ENCODE measurements at regions not wholly inside any gene's neighbourhood (a gene's known extent, or its start where the extent isn't known, plus 50 kb on each side); places are given as distances from the start of the nearest gene placed in this dataset.

- peaks cover 0 to 1% (median 0%) of the 10 kb centered on the region in 3 donors for H3K36me3 Mint-ChIP-seq
- Histone ChIP-seq H3K27ac (ENCODE audit: low read depth, low read length) (no peak overlapping the region), H3K4me1 (ENCODE audit: insufficient read depth, low read length) (no peaks in the 10 kb centered on the region), H3K27me3 (ENCODE audit: insufficient read depth, low read length, poor library complexity, severe bottlenecking) (no peaks in the 10 kb centered on the region), H3K4me3 (ENCODE audit: low read length) (no peak overlapping the region), H3K9me3 (ENCODE audit: low read length) (no peaks in the 10 kb centered on the region), H3K36me3 (ENCODE audit: insufficient read depth, low read length) (no peaks in the 10 kb centered on the region)
- H3K27me3 Mint-ChIP-seq = no peaks in the 10 kb centered on the region
- no peaks in the 10 kb centered on the region for H3K9me3 Mint-ChIP-seq
- CTCF ChIA-PET = no interaction called here
- DNase-seq = no peak
- no peak overlapping the region for H3K4me3 Mint-ChIP-seq
- H3K27ac Mint-ChIP-seq = no peak overlapping the region
- POLR2A ChIA-PET = no interaction called here
- H3K4me1 Mint-ChIP-seq = no peaks in the 10 kb centered on the region
Measured at GRCh38 chr12:46486588-46486987, 114.0 kb upstream of the SLC38A2 start.

- H3K4me1 ChIP-seq (ENCODE audit: insufficient read depth, low read length) = no peaks in the 10 kb centered on the region
- peaks cover 0 to under 1% (median 0%) of the 10 kb centered on the region in 3 donors for H3K36me3 Mint-ChIP-seq
- H3K4me3 ChIP-seq (ENCODE audit: low read length) = no peak overlapping the region
- ChIA-PET POLR2A (no interaction called here), CTCF (no interaction called here)
- no peak overlapping the region for H3K27ac ChIP-seq (ENCODE audit: low read depth, low read length)
- no peaks in the 10 kb centered on the region for H3K27me3 ChIP-seq (ENCODE audit: insufficient read depth, low read length, poor library complexity, severe bottlenecking)
- H3K9me3 ChIP-seq (ENCODE audit: low read length) = no peaks in the 10 kb centered on the region
- no peaks in the 10 kb centered on the region for H3K9me3 Mint-ChIP-seq
- no peaks in the 10 kb centered on the region for H3K4me1 Mint-ChIP-seq
- DNase-seq = no peak
- no peaks in the 10 kb centered on the region for H3K36me3 ChIP-seq (ENCODE audit: insufficient read depth, low read length)
- no peaks in the 10 kb centered on the region for H3K27me3 Mint-ChIP-seq
- no peak overlapping the region for H3K4me3 Mint-ChIP-seq
- no peak overlapping the region for H3K27ac Mint-ChIP-seq
Measured at GRCh38 chr12:46485853-46486252, 113.3 kb upstream of the SLC38A2 start.

GRCh38 chr12:46484396-46485061 lies 112.0 kb upstream of the SLC38A2 start:
- H3K9me3 Mint-ChIP-seq = no peaks in the 10 kb centered on the region
- DNase-seq = no peak
- Histone ChIP-seq H3K4me3 (ENCODE audit: low read length) (no peak overlapping the region), H3K9me3 (ENCODE audit: low read length) (no peaks in the 10 kb centered on the region), H3K27me3 (ENCODE audit: insufficient read depth, low read length, poor library complexity, severe bottlenecking) (no peaks in the 10 kb centered on the region), H3K36me3 (ENCODE audit: insufficient read depth, low read length) (no peaks in the 10 kb centered on the region), H3K4me1 (ENCODE audit: insufficient read depth, low read length) (no peaks in the 10 kb centered on the region), H3K27ac (ENCODE audit: low read depth, low read length) (no peak overlapping the region)
- no peak overlapping the region for H3K27ac Mint-ChIP-seq
- CTCF ChIA-PET = no interaction called here
- H3K36me3 Mint-ChIP-seq = peaks cover 0 to 10% (median 0%) of the 10 kb centered on the region in 3 donors
- H3K27me3 Mint-ChIP-seq = no peaks in the 10 kb centered on the region
- no peak overlapping the region for H3K4me3 Mint-ChIP-seq
- POLR2A ChIA-PET = no interaction called here
- H3K4me1 Mint-ChIP-seq = no peaks in the 10 kb centered on the region

GRCh38 chr12:46483572-46484395 lies 111.2 kb upstream of the SLC38A2 start:
- H3K4me1 ChIP-seq (ENCODE audit: insufficient read depth, low read length) = no peaks in the 10 kb centered on the region
- H3K27ac ChIP-seq (ENCODE audit: low read depth, low read length) = no peak overlapping the region
- H3K27me3 ChIP-seq (ENCODE audit: insufficient read depth, low read length, poor library complexity, severe bottlenecking) = no peaks in the 10 kb centered on the region
- DNase-seq = no peak
- H3K27me3 Mint-ChIP-seq = no peaks in the 10 kb centered on the region
- H3K4me1 Mint-ChIP-seq = no peaks in the 10 kb centered on the region
- no peak overlapping the region for H3K4me3 Mint-ChIP-seq
- CTCF ChIA-PET = no interaction called here
- no peaks in the 10 kb centered on the region for H3K36me3 ChIP-seq (ENCODE audit: insufficient read depth, low read length)
- no peak overlapping the region for H3K27ac Mint-ChIP-seq
- peaks cover 0 to 15% (median 2%) of the 10 kb centered on the region in 3 donors for H3K36me3 Mint-ChIP-seq
- H3K9me3 Mint-ChIP-seq = no peaks in the 10 kb centered on the region
- POLR2A ChIA-PET = no interaction called here
- no peak overlapping the region for H3K4me3 ChIP-seq (ENCODE audit: low read length)
- H3K9me3 ChIP-seq (ENCODE audit: low read length) = no peaks in the 10 kb centered on the region

- Histone ChIP-seq H3K27ac (ENCODE audit: low read depth, low read length) (no peak overlapping the region), H3K36me3 (ENCODE audit: insufficient read depth, low read length) (no peaks in the 10 kb centered on the region), H3K4me3 (ENCODE audit: low read length) (no peak overlapping the region), H3K4me1 (ENCODE audit: insufficient read depth, low read length) (no peaks in the 10 kb centered on the region), H3K27me3 (ENCODE audit: insufficient read depth, low read length, poor library complexity, severe bottlenecking) (no peaks in the 10 kb centered on the region), H3K9me3 (ENCODE audit: low read length) (no peaks in the 10 kb centered on the region)
- Mint-ChIP-seq H3K36me3 (peaks cover 2 to 20% (median 10%) of the 10 kb centered on the region in 3 donors), H3K4me1 (no peaks in the 10 kb centered on the region), H3K4me3 (no peak overlapping the region), H3K27ac (no peak overlapping the region), H3K27me3 (no peaks in the 10 kb centered on the region), H3K9me3 (no peaks in the 10 kb centered on the region)
- POLR2A ChIA-PET = no interaction called here
- no peak for DNase-seq
- CTCF ChIA-PET = no interaction called here
Measured at GRCh38 chr12:46480724-46481123, 108.2 kb upstream of the SLC38A2 start.

GRCh38 chr12:46480316-46480715 lies 107.7 kb upstream of the SLC38A2 start:
- ChIA-PET CTCF (no interaction called here), POLR2A (no interaction called here)
- Mint-ChIP-seq H3K27ac (no peak overlapping the region), H3K36me3 (peaks cover 2 to 20% (median 10%) of the 10 kb centered on the region in 3 donors), H3K4me3 (no peak overlapping the region), H3K4me1 (no peaks in the 10 kb centered on the region), H3K9me3 (no peaks in the 10 kb centered on the region), H3K27me3 (no peaks in the 10 kb centered on the region)
- Histone ChIP-seq H3K27ac (ENCODE audit: low read depth, low read length) (no peak overlapping the region), H3K9me3 (ENCODE audit: low read length) (no peaks in the 10 kb centered on the region), H3K36me3 (ENCODE audit: insufficient read depth, low read length) (no peaks in the 10 kb centered on the region), H3K4me3 (ENCODE audit: low read length) (no peak overlapping the region), H3K27me3 (ENCODE audit: insufficient read depth, low read length, poor library complexity, severe bottlenecking) (no peaks in the 10 kb centered on the region), H3K4me1 (ENCODE audit: insufficient read depth, low read length) (no peaks in the 10 kb centered on the region)
- no peak for DNase-seq

GRCh38 chr12:46478123-46478522 lies 105.5 kb upstream of the SLC38A2 start:
- Histone ChIP-seq H3K9me3 (ENCODE audit: low read length) (no peaks in the 10 kb centered on the region), H3K36me3 (ENCODE audit: insufficient read depth, low read length) (no peaks in the 10 kb centered on the region), H3K27ac (ENCODE audit: low read depth, low read length) (no peak overlapping the region), H3K4me3 (ENCODE audit: low read length) (no peak overlapping the region), H3K27me3 (ENCODE audit: insufficient read depth, low read length, poor library complexity, severe bottlenecking) (no peaks in the 10 kb centered on the region), H3K4me1 (ENCODE audit: insufficient read depth, low read length) (no peaks in the 10 kb centered on the region)
- ChIA-PET CTCF (no interaction called here), POLR2A (no interaction called here)
- H3K4me3 Mint-ChIP-seq = no peak overlapping the region
- DNase-seq = no peak
- H3K27ac Mint-ChIP-seq = no peak overlapping the region
- H3K9me3 Mint-ChIP-seq = no peaks in the 10 kb centered on the region
- H3K4me1 Mint-ChIP-seq = peaks cover 4 to 7% (median 5%) of the 10 kb centered on the region in 3 donors
- peaks cover 2 to 20% (median 10%) of the 10 kb centered on the region in 3 donors for H3K36me3 Mint-ChIP-seq
- no peaks in the 10 kb centered on the region for H3K27me3 Mint-ChIP-seq

- Mint-ChIP-seq H3K27ac (no peak overlapping the region), H3K36me3 (peaks cover 2 to 20% (median 10%) of the 10 kb centered on the region in 3 donors), H3K4me3 (no peak overlapping the region), H3K9me3 (no peaks in the 10 kb centered on the region), H3K4me1 (peaks cover 4 to 7% (median 5%) of the 10 kb centered on the region in 3 donors), H3K27me3 (no peaks in the 10 kb centered on the region)
- Histone ChIP-seq H3K4me1 (ENCODE audit: insufficient read depth, low read length) (no peaks in the 10 kb centered on the region), H3K4me3 (ENCODE audit: low read length) (no peak overlapping the region), H3K27me3 (ENCODE audit: insufficient read depth, low read length, poor library complexity, severe bottlenecking) (no peaks in the 10 kb centered on the region), H3K9me3 (ENCODE audit: low read length) (no peaks in the 10 kb centered on the region), H3K36me3 (ENCODE audit: insufficient read depth, low read length) (no peaks in the 10 kb centered on the region), H3K27ac (ENCODE audit: low read depth, low read length) (no peak overlapping the region)
- no peak for DNase-seq
- ChIA-PET POLR2A (no interaction called here), CTCF (interaction anchor here (0.9 kb wide), 1 partner anchor 17 kb away, joined by 3 read pairs; no protein-coding TSS in a partner anchor)
Measured at GRCh38 chr12:46477541-46477940, 105.0 kb upstream of the SLC38A2 start.

Measured in CD8-positive, alpha-beta memory T cell (primary cell).